Small intestine (tissue), 7 donors: ENCODE measurements at regions not wholly inside any gene's neighbourhood (a gene's known extent, or its start where the extent isn't known, plus 50 kb on each side); places are given as distances from the start of the nearest gene placed in this dataset.
A peak's percentile ranks its signal among the peaks of the same experiment; 100 is the strongest.

Experiments used
- DNase-seq, 2 donors: peaks; one replicate each; pipeline versions ENCODE4 v3.0.0 to v3.0.0-alpha.2; 2013
- FAIRE-seq: peaks from 2 replicates; lab custom pipeline; 2012; peaks lifted over from hg19 to GRCh38; lab: Jason Lieb, UNC
- H3K27ac ChIP-seq, 3 donors: one replicate each; pipeline ENCODE4 v1.5.1; 2013; ENCODE audit warnings: low read length in 2 of 3, mild to moderate bottlenecking in 2 of 3, control low read depth in 1 of 3, inconsistent platforms in 1 of 3, low read depth in 1 of 3, moderate library complexity in 1 of 3
- H3K27me3 ChIP-seq, 3 donors: one replicate each; pipeline ENCODE4 v1.6.1; 2013; ENCODE audit warnings: low read length in 3 of 3, inconsistent platforms in 1 of 3; ENCODE audit not compliant: control insufficient read depth in 3 of 3, insufficient read depth in 3 of 3
- H3K36me3 ChIP-seq, 3 donors: one replicate each; pipeline ENCODE4 v1.6.1; 2013; ENCODE audit warnings: low read length in 3 of 3, inconsistent platforms in 1 of 3, low read depth in 1 of 3, mild to moderate bottlenecking in 1 of 3, moderate library complexity in 1 of 3; ENCODE audit not compliant: control insufficient read depth in 3 of 3, insufficient read depth in 2 of 3
- H3K4me1 ChIP-seq, 3 donors: one replicate each; pipeline ENCODE4 v1.6.1; 2013; ENCODE audit warnings: low read length in 2 of 3, inconsistent platforms in 1 of 3, low read depth in 1 of 3, mild to moderate bottlenecking in 1 of 3, moderate library complexity in 1 of 3; ENCODE audit not compliant: control insufficient read depth in 3 of 3, insufficient read depth in 2 of 3
- H3K4me3 ChIP-seq, 3 donors: one replicate each; pipeline ENCODE4 v1.5.1; 2013; ENCODE audit warnings: low read length in 3 of 3, control low read depth in 1 of 3, inconsistent platforms in 1 of 3, low read depth in 1 of 3, mild to moderate bottlenecking in 1 of 3, moderate library complexity in 1 of 3
- H3K9me3 ChIP-seq, 2 donors: one replicate each; pipeline ENCODE4 v1.6.1; 2013; ENCODE audit warnings: low read depth in 1 of 2, low read length in 1 of 2; ENCODE audit not compliant: control insufficient read depth in 2 of 2, insufficient read depth in 1 of 2
- WGBS, 3 donors: extraction: QIAGEN DNeasy Blood & Tissue Kit; methylation state at CpG; one replicate each; pipeline ENCODE4 v1.1.7; 2013; 5-methylcytosine and 5-hydroxymethylcytosine counted together
- donor health status: healthy with polysubstance abuse.
- donor health status: control.
- donor health status: control.
- donor health status: Bipolar disorder and iron deficiency.
- donor health status: healthy.

DNA sequence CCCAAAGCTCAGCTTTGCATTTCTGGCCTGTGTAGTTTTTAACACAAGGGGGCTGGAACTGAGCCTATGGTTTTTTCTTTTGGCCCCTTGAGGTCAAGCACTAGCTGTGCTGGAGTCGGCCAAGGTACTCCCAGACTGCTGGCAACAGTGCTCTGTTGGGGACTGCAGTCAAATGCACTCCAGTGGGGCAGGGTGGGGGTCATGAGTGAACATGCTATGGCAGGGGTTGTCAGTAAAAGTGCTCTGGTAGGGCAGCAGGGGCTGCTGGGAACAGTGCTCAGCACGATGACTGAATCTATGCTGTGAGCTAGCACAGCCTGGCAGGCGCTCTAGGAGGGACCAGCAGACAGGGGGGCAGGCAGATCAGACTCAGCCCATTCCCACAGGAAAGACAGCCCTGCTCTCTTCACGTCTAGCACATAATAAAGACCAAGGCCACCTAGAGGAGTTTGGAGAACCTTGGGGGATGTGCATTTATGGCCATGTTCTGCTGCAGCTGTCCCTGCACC is 55.0 kb upstream of the CERS6 start:
- Histone ChIP-seq H3K36me3 (no peaks in the 10 kb centered on the region), H3K4me3 (no peak overlapping the region), H3K27ac (no peak overlapping the region), H3K9me3 (peaks cover 0 to 3% of the 10 kb centered on the region in 2 donors), H3K27me3 (no peaks in the 10 kb centered on the region), H3K4me1 (peaks cover 0 to 2% (median 0%) of the 10 kb centered on the region in 3 donors)
- no peak for DNase-seq
- WGBS, 3 donors, result 68 to 76% (median 71%) methylated on average over 4 of the region's 4 CpGs
- FAIRE-seq, result no peak

DNA sequence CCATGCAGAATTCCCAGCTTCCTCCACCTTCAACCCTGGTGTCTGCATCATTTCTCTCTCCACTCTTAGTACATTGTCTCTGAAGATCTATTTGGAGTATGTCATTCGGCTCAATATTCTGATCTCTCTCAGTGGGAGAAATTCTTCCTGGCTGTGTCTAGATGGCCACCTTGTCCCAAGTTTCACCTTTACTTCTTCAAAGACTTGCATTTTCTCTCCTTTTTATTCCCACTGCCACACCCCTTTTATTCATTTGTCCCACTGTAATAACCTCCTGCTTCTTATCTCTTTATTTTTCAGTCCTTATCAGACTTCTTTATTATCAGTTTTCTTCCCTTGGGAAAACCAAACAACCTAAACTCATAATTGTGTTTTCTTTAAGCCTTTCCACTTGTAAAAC is 54.3 kb upstream of the CERS6 start:
- no peak for FAIRE-seq
- peak; percentile 24 to 69 for DNase-seq
- Histone ChIP-seq H3K27me3 (no peaks in the 10 kb centered on the region), H3K9me3 (peaks cover 0 to 7% of the 10 kb centered on the region in 2 donors), H3K4me1 (peaks cover 0 to 2% (median 0%) of the 10 kb centered on the region in 3 donors), H3K27ac (no peak overlapping the region), H3K36me3 (no peaks in the 10 kb centered on the region), H3K4me3 (no peak overlapping the region)
- WGBS, 3 donors, result 24 to 71% (median 45%) methylated on average over 1 of the region's 1 CpG

DNA sequence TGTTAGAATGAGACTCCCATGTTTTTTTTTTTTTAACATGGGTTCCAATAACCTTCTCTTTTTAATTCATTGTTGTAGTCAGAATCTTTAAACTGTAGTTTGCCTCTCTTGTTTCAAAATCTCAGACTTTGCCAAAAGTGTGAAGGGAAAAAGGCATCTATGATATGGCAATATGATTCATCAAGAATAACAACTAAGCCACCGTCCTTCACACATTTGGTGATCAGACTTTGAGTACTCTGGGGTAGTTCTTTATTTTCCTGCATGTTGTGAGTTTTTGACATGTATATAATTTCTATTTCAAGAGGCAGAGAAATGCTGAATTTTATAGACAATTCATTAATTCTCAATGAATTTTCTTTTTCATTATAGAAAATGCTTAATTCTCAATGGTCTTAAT is 53.5 kb upstream of the CERS6 start:
- 24 to 56% (median 43%) methylated on average over 1 of the region's 1 CpG for WGBS, 3 donors
- FAIRE-seq, result no peak
- DNase-seq, result peak in 1 of 2 donors; percentile 6

DNA sequence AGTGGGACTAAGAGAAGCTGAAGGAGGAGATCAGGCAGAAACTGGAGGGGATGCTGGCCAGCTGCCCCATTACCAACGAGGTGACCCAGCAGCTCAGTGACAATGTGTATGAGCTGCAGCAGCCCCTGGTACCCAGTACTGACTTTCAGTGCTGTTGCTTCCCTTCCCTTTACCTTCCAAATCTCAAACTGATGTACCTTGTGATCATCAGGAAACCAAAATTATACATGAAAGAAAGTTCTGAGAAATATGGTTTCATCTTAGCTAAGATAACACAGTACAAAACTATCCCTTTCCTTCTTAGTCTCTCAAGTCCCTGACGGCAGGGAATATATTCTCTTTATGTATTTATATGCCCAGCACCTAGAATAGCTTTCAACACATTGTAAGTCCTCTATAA is 52.3 kb upstream of the CERS6 start:
- WGBS, 3 donors, result 61 to 71% (median 68%) methylated on average over 2 of the region's 2 CpGs
- FAIRE-seq, result no peak

More for the DNA sequence above, 53.5 kb upstream of the CERS6 start:
- Histone ChIP-seq H3K9me3 (peaks cover 0 to 10% of the 10 kb centered on the region in 2 donors), H3K36me3 (no peaks in the 10 kb centered on the region), H3K4me3 (no peak overlapping the region), H3K4me1 (peaks cover 0 to 2% (median 0%) of the 10 kb centered on the region in 3 donors), H3K27ac (no peak overlapping the region), H3K27me3 (no peaks in the 10 kb centered on the region)

DNA sequence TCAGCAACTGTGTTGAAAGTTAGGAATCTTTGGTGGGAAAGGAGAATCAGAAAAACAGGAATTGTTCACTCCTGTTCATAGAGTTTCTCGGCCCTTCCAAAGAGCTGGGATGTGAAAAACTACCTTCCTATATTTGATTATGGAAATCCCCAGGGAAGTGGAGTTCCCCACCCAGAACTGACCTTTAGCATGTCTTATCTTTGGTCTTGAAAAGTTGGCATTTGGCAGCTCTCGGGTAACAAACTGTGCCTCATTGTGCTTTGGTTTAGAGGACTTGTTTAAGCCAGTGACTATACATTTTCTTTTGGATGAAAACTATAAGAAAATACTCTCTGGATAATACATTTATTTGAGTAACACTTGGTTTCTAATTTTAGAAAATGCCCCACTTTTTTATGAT is 51.3 kb upstream of the CERS6 start:
- H3K9me3 ChIP-seq, result peaks cover 0 to 11% of the 10 kb centered on the region in 2 donors
- peak overlapping the region in 1 of 3 donors; percentile 4 for H3K27ac ChIP-seq
- no peaks in the 10 kb centered on the region for H3K36me3 ChIP-seq
- DNase-seq (peak; percentile 62 to 75), FAIRE-seq (no peak)
- no peak overlapping the region for H3K4me3 ChIP-seq
- H3K4me1 ChIP-seq, result peaks cover 0 to 2% (median 0%) of the 10 kb centered on the region in 3 donors
- no peaks in the 10 kb centered on the region for H3K27me3 ChIP-seq
- 15 to 49% (median 36%) methylated on average over 2 of the region's 2 CpGs for WGBS, 3 donors

More for the DNA sequence above, 52.3 kb upstream of the CERS6 start:
- peaks cover 0 to 11% of the 10 kb centered on the region in 2 donors for H3K9me3 ChIP-seq
- peaks cover 0 to 2% (median 0%) of the 10 kb centered on the region in 3 donors for H3K4me1 ChIP-seq
- no peak overlapping the region for H3K4me3 ChIP-seq
- H3K27ac ChIP-seq, result no peak overlapping the region
- no peak for DNase-seq
- H3K27me3 ChIP-seq, result no peaks in the 10 kb centered on the region
- H3K36me3 ChIP-seq, result no peaks in the 10 kb centered on the region
